ENCODE measurements at regions not wholly inside any gene's neighbourhood (a gene's known extent, or its start where the extent isn't known, plus 50 kb on each side); places are given as distances from the start of the nearest gene placed in this dataset.
A peak's percentile ranks its signal among the peaks of the same experiment; 100 is the strongest.

- Histone ChIP-seq H3K4me2 (ENCODE audit: low read length, poor library complexity, severe bottlenecking) (no peak overlapping the region), H3K4me1 (ENCODE audit: control insufficient read depth, insufficient read depth, low read depth, low read length) (peaks cover 10% of the 10 kb centered on the region), H4K8ac (ENCODE audit: low read length) (no peak overlapping the region), H3K9me3 (ENCODE audit: control insufficient read depth, low read length) (no peaks in the 10 kb centered on the region), H3K4me3 (ENCODE audit: insufficient read depth in 1 of 2, low read depth in 1 of 2, low read length in 2 of 2) (no peak overlapping the region), H4K91ac (ENCODE audit: low read length) (no peak overlapping the region), H2BK5ac (ENCODE audit: low read depth, low read length, poor library complexity, severe bottlenecking) (no peak overlapping the region), H3K27ac (ENCODE audit: low read length, poor library complexity, severe bottlenecking) (no peak overlapping the region), H3K14ac (ENCODE audit: low read length in 2 of 2) (no peak overlapping the region), H2BK15ac (ENCODE audit: low read depth, poor library complexity, severe bottlenecking) (no peak overlapping the region), H3K9ac (ENCODE audit: low read length) (no peak overlapping the region), H3K36me3 (ENCODE audit: control insufficient read depth in 1 of 2, insufficient read depth in 2 of 2, low read depth in 1 of 2, low read length in 2 of 2) (no peaks in the 10 kb centered on the region), H3K79me1 (replicated peaks; ENCODE audit: low read length, poor library complexity, severe bottlenecking) (no peaks in the 10 kb centered on the region), H3K23ac (ENCODE audit: low read length in 2 of 2) (no peak overlapping the region), H3K18ac (ENCODE audit: low read depth in 1 of 2, low read length in 2 of 2) (no peak overlapping the region), H2AFZ (ENCODE audit: low read depth, low read length) (no peak overlapping the region), H3K4ac (ENCODE audit: low read depth in 1 of 2, low read length in 2 of 2) (no peak overlapping the region), H2BK12ac (ENCODE audit: low read length in 2 of 2) (no peak overlapping the region), H2BK120ac (ENCODE audit: low read depth, low read length) (no peak overlapping the region), H3K27me3 (ENCODE audit: control insufficient read depth in 1 of 2, insufficient read depth in 1 of 2, low read length in 2 of 2) (peaks cover 0 to 17% of the 10 kb centered on the region in 2 experiments), H2AK5ac (ENCODE audit: low read length, severe bottlenecking) (no peak overlapping the region)
- WGBS, result 57% methylated on average over 7 of the region's 8 CpGs
- DNase-seq, result no peak
Measured at GRCh38 chr9:81824802-81825730, 103.2 kb upstream of the SPATA31D4 start.

- Histone ChIP-seq H3K18ac (ENCODE audit: low read depth in 1 of 2, low read length in 2 of 2) (peak overlapping the region; percentile 38 to 56), H3K4me3 (ENCODE audit: insufficient read depth in 1 of 2, low read depth in 1 of 2, low read length in 2 of 2) (no peak overlapping the region), H3K14ac (ENCODE audit: low read length in 2 of 2) (no peak overlapping the region), H2AK5ac (ENCODE audit: low read length, severe bottlenecking) (no peak overlapping the region), H3K9me3 (ENCODE audit: control insufficient read depth, low read length) (no peaks in the 10 kb centered on the region), H2BK15ac (ENCODE audit: low read depth, poor library complexity, severe bottlenecking) (no peak overlapping the region), H3K4me2 (ENCODE audit: low read length, poor library complexity, severe bottlenecking) (no peak overlapping the region), H3K4me1 (ENCODE audit: control insufficient read depth, insufficient read depth, low read depth, low read length) (peaks cover 10% of the 10 kb centered on the region), H4K91ac (ENCODE audit: low read length) (no peak overlapping the region), H3K79me1 (replicated peaks; ENCODE audit: low read length, poor library complexity, severe bottlenecking) (no peaks in the 10 kb centered on the region), H2BK5ac (ENCODE audit: low read depth, low read length, poor library complexity, severe bottlenecking) (no peak overlapping the region), H2BK12ac (ENCODE audit: low read length in 2 of 2) (peak overlapping the region; percentile 38 to 66), H3K23ac (ENCODE audit: low read length in 2 of 2) (no peak overlapping the region), H3K36me3 (ENCODE audit: control insufficient read depth in 1 of 2, insufficient read depth in 2 of 2, low read depth in 1 of 2, low read length in 2 of 2) (no peaks in the 10 kb centered on the region), H3K9ac (ENCODE audit: low read length) (no peak overlapping the region), H2AFZ (ENCODE audit: low read depth, low read length) (no peak overlapping the region), H3K4ac (ENCODE audit: low read depth in 1 of 2, low read length in 2 of 2) (peak overlapping the region in 1 of 2 experiments; percentile 24), H3K27ac (ENCODE audit: low read length, poor library complexity, severe bottlenecking) (no peak overlapping the region), H4K8ac (ENCODE audit: low read length) (no peak overlapping the region), H2BK120ac (ENCODE audit: low read depth, low read length) (no peak overlapping the region), H3K27me3 (ENCODE audit: control insufficient read depth in 1 of 2, insufficient read depth in 1 of 2, low read length in 2 of 2) (peaks cover 0 to 17% of the 10 kb centered on the region in 2 experiments)
- DNase-seq, result no peak
- 64% methylated on average over 2 of the region's 3 CpGs for WGBS
Measured at GRCh38 chr9:81825846-81826516, 102.2 kb upstream of the SPATA31D4 start.

- Histone ChIP-seq H3K9me3 (ENCODE audit: control insufficient read depth, low read length) (no peaks in the 10 kb centered on the region), H3K18ac (ENCODE audit: low read depth in 1 of 2, low read length in 2 of 2) (peak overlapping the region; percentile 18 to 38), H3K27me3 (ENCODE audit: control insufficient read depth in 1 of 2, insufficient read depth in 1 of 2, low read length in 2 of 2) (peaks cover 0 to 17% of the 10 kb centered on the region in 2 experiments), H2BK12ac (ENCODE audit: low read length in 2 of 2) (peak overlapping the region; percentile 38 to 66), H3K27ac (ENCODE audit: low read length, poor library complexity, severe bottlenecking) (no peak overlapping the region), H4K8ac (ENCODE audit: low read length) (peak overlapping the region; percentile 47), H3K36me3 (ENCODE audit: control insufficient read depth in 1 of 2, insufficient read depth in 2 of 2, low read depth in 1 of 2, low read length in 2 of 2) (no peaks in the 10 kb centered on the region), H2BK5ac (ENCODE audit: low read depth, low read length, poor library complexity, severe bottlenecking) (no peak overlapping the region), H2BK15ac (ENCODE audit: low read depth, poor library complexity, severe bottlenecking) (no peak overlapping the region), H3K79me1 (replicated peaks; ENCODE audit: low read length, poor library complexity, severe bottlenecking) (no peaks in the 10 kb centered on the region), H3K9ac (ENCODE audit: low read length) (no peak overlapping the region), H4K91ac (ENCODE audit: low read length) (no peak overlapping the region), H3K14ac (ENCODE audit: low read length in 2 of 2) (no peak overlapping the region), H2BK120ac (ENCODE audit: low read depth, low read length) (peak overlapping the region; percentile 55), H3K23ac (ENCODE audit: low read length in 2 of 2) (no peak overlapping the region), H3K4me2 (ENCODE audit: low read length, poor library complexity, severe bottlenecking) (no peak overlapping the region), H3K4me3 (ENCODE audit: insufficient read depth in 1 of 2, low read depth in 1 of 2, low read length in 2 of 2) (no peak overlapping the region), H3K4me1 (ENCODE audit: control insufficient read depth, insufficient read depth, low read depth, low read length) (peaks cover 8% of the 10 kb centered on the region), H2AFZ (ENCODE audit: low read depth, low read length) (no peak overlapping the region), H2AK5ac (ENCODE audit: low read length, severe bottlenecking) (peak overlapping the region; percentile 84), H3K4ac (ENCODE audit: low read depth in 1 of 2, low read length in 2 of 2) (peak overlapping the region; percentile 4 to 24)
- no peak for DNase-seq
- 96% methylated on average over 15 of the region's 15 CpGs for WGBS
Measured at GRCh38 chr9:81826517-81826906, 101.7 kb upstream of the SPATA31D4 start.

GRCh38 chr9:81827616-81828296, 100.5 kb upstream of the SPATA31D4 start:
- Histone ChIP-seq H3K27me3 (ENCODE audit: control insufficient read depth in 1 of 2, insufficient read depth in 1 of 2, low read length in 2 of 2) (peaks cover 0 to 17% of the 10 kb centered on the region in 2 experiments), H4K8ac (ENCODE audit: low read length) (no peak overlapping the region), H3K23ac (ENCODE audit: low read length in 2 of 2) (no peak overlapping the region), H3K4me3 (ENCODE audit: insufficient read depth in 1 of 2, low read depth in 1 of 2, low read length in 2 of 2) (no peak overlapping the region), H2BK15ac (ENCODE audit: low read depth, poor library complexity, severe bottlenecking) (no peak overlapping the region), H3K4me2 (ENCODE audit: low read length, poor library complexity, severe bottlenecking) (no peak overlapping the region), H3K27ac (ENCODE audit: low read length, poor library complexity, severe bottlenecking) (no peak overlapping the region), H3K9me3 (ENCODE audit: control insufficient read depth, low read length) (no peaks in the 10 kb centered on the region), H3K36me3 (ENCODE audit: control insufficient read depth in 1 of 2, insufficient read depth in 2 of 2, low read depth in 1 of 2, low read length in 2 of 2) (no peaks in the 10 kb centered on the region), H2AFZ (ENCODE audit: low read depth, low read length) (no peak overlapping the region), H4K91ac (ENCODE audit: low read length) (no peak overlapping the region), H3K4ac (ENCODE audit: low read depth in 1 of 2, low read length in 2 of 2) (no peak overlapping the region), H3K9ac (ENCODE audit: low read length) (no peak overlapping the region), H3K79me1 (replicated peaks; ENCODE audit: low read length, poor library complexity, severe bottlenecking) (no peaks in the 10 kb centered on the region), H2AK5ac (ENCODE audit: low read length, severe bottlenecking) (no peak overlapping the region), H3K14ac (ENCODE audit: low read length in 2 of 2) (no peak overlapping the region), H2BK120ac (ENCODE audit: low read depth, low read length) (no peak overlapping the region), H3K18ac (ENCODE audit: low read depth in 1 of 2, low read length in 2 of 2) (no peak overlapping the region), H2BK5ac (ENCODE audit: low read depth, low read length, poor library complexity, severe bottlenecking) (no peak overlapping the region), H2BK12ac (ENCODE audit: low read length in 2 of 2) (no peak overlapping the region), H3K4me1 (ENCODE audit: control insufficient read depth, insufficient read depth, low read depth, low read length) (peaks cover 7% of the 10 kb centered on the region)
- WGBS, result 90% methylated on average over 4 of the region's 5 CpGs
- DNase-seq, result no peak

All from mesenchymal stem cell (in vitro differentiated cells and primary cell).